ENCODE measurements at regions not wholly inside any gene's neighbourhood (a gene's known extent, or its start where the extent isn't known, plus 50 kb on each side); places are given as distances from the start of the nearest gene placed in this dataset.

GRCh38 chr6:134640975-134641429 is 308.9 kb downstream of the ALDH8A1 start:
- TF ChIP-seq, protein P1, sequence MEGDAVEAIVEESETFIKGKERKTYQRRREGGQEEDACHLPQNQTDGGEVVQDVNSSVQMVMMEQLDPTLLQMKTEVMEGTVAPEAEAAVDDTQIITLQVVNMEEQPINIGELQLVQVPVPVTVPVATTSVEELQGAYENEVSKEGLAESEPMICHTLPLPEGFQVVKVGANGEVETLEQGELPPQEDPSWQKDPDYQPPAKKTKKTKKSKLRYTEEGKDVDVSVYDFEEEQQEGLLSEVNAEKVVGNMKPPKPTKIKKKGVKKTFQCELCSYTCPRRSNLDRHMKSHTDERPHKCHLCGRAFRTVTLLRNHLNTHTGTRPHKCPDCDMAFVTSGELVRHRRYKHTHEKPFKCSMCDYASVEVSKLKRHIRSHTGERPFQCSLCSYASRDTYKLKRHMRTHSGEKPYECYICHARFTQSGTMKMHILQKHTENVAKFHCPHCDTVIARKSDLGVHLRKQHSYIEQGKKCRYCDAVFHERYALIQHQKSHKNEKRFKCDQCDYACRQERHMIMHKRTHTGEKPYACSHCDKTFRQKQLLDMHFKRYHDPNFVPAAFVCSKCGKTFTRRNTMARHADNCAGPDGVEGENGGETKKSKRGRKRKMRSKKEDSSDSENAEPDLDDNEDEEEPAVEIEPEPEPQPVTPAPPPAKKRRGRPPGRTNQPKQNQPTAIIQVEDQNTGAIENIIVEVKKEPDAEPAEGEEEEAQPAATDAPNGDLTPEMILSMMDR (conservative IDR thresholded peaks at IDR 0.05), result peak; percentile 98
- no peak for TF ChIP-seq EZH2 (IDR thresholded peaks at IDR 0.05; ENCODE audit: low read depth)
